Naive thymus-derived CD4-positive, alpha-beta T cell (primary cell): ENCODE measurements at regions not wholly inside any gene's neighbourhood (a gene's known extent, or its start where the extent isn't known, plus 50 kb on each side); places are given as distances from the start of the nearest gene placed in this dataset.
"Not testable (repeated sequence)": the region's sequence is repeated elsewhere in the genome, so short reads cannot be mapped to it uniquely, and the experiment has no call there.

Experiments
- ATAC-seq: fragments of 150-1000 bp; cut with Tn5 transposase; 2 replicates; pipeline ENCODE4 v1.10.0; 2021; ENCODE audit warnings: mild to moderate bottlenecking, moderate library complexity
- CTCF ChIA-PET: fragments of 350-600 bp; sonication (Branson Sonifier 250); formaldehyde crosslinking; loops from one replicate; lab custom pipeline; 2021; ENCODE audit warnings: antibody characterized with exemption; lab: Charles Lee
- POLR2A ChIA-PET: fragments of 350-600 bp; sonication (Branson Sonifier 250); formaldehyde crosslinking; loops from one replicate; lab custom pipeline; 2021; ENCODE audit warnings: antibody characterized with exemption, inconsistent platforms; lab: Charles Lee
- DNase-seq, 9 donors: peaks; one replicate each; pipeline versions ENCODE4 v3.0.0 to v3.0.0-alpha.2; 2020 to 2022; ENCODE audit warnings: mixed read lengths in 1 of 9
- H3K27ac ChIP-seq: one replicate; pipeline ENCODE4 v1.7.0; 2013; ENCODE audit warnings: mild to moderate bottlenecking, low read depth, low read length, moderate library complexity
- H3K27me3 ChIP-seq, 2 donors: one replicate each; pipeline ENCODE4 v1.7.0; 2013; ENCODE audit warnings: low read length in 2 of 2, mild to moderate bottlenecking in 2 of 2, moderate library complexity in 2 of 2; ENCODE audit not compliant: control insufficient read depth in 2 of 2, insufficient read depth in 2 of 2
- H3K36me3 ChIP-seq, 3 experiments: 1 replicate in 2 of 3; 2 replicates in 1 of 3; pipeline ENCODE4 v1.7.0; 2013; ENCODE audit warnings: low read length in 3 of 3, mild to moderate bottlenecking in 3 of 3, moderate library complexity in 1 of 3; ENCODE audit not compliant: insufficient read depth in 3 of 3, control insufficient read depth in 2 of 3
- H3K4me1 ChIP-seq, 2 donors: one replicate each; pipeline ENCODE4 v1.7.0; 2013; ENCODE audit warnings: low read length in 2 of 2, mild to moderate bottlenecking in 2 of 2, moderate library complexity in 1 of 2; ENCODE audit not compliant: control insufficient read depth in 2 of 2, insufficient read depth in 2 of 2
- H3K4me3 ChIP-seq: 2 replicates; pipeline ENCODE4 v1.7.0; 2013; ENCODE audit warnings: mild to moderate bottlenecking, low read length
- H3K9me3 ChIP-seq, 3 experiments: 1 replicate in 2 of 3; 2 replicates in 1 of 3; pipeline ENCODE4 v1.7.0; 2013; ENCODE audit warnings: low read length in 3 of 3; ENCODE audit not compliant: control insufficient read depth in 2 of 3
- H3K27ac Mint-ChIP-seq, 9 donors: one replicate each; pipeline ENCODE4 v1.8.0; 2020 to 2022; ENCODE audit warnings: mixed read lengths in 9 of 9, mild to moderate bottlenecking in 8 of 9, moderate library complexity in 5 of 9, inconsistent platforms in 2 of 9
- H3K27me3 Mint-ChIP-seq, 5 donors: one replicate each; pipeline ENCODE4 v1.8.0; 2021 to 2022; ENCODE audit warnings: mixed read lengths in 5 of 5, mild to moderate bottlenecking in 1 of 5
- H3K36me3 Mint-ChIP-seq, 5 donors: one replicate each; pipeline ENCODE4 v1.8.0; 2020 to 2022; ENCODE audit warnings: mixed read lengths in 5 of 5, mild to moderate bottlenecking in 3 of 5, inconsistent platforms in 1 of 5
- H3K4me1 Mint-ChIP-seq, 7 donors: one replicate each; pipeline ENCODE4 v1.8.0; 2020 to 2022; ENCODE audit warnings: mixed read lengths in 7 of 7, mild to moderate bottlenecking in 3 of 7, inconsistent platforms in 1 of 7
- H3K4me3 Mint-ChIP-seq, 10 donors: one replicate each; pipeline ENCODE4 v1.8.0; 2020 to 2022; ENCODE audit warnings: mild to moderate bottlenecking in 10 of 10, mixed read lengths in 10 of 10, moderate library complexity in 6 of 10, inconsistent platforms in 2 of 10
- H3K9me3 Mint-ChIP-seq, 11 donors: one replicate each; pipeline ENCODE4 v1.8.0; 2020 to 2022; ENCODE audit warnings: mixed read lengths in 11 of 11, mild to moderate bottlenecking in 4 of 11, inconsistent platforms in 1 of 11, moderate library complexity in 1 of 11
- intact Hi-C, 2 donors: fragments of 100-400 bp; cut with micrococcal nuclease; formaldehyde crosslinking; loops; one replicate each; pipeline ENCODE4 v1.15.1; 2023

DNA sequence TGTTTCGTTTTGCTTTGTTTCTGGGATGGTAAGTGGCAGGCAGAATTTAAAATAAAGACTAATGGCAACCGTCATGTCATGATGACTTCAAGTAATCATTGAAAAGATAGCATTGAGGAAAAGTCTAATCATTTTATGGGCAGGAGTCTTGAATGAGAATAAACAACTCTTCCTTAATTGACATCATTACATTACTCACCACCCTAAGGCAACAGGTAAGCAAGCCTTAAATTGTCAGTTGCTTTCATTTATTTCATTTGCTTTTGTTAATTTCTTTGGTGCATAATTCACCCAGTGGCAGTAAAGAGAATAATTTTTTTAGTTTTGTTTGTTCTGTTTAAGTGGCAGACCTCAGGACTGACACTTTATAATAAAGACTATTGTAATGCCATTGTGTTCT is 669.0 kb downstream of the RWDD3 start:
- H3K9me3 ChIP-seq = peaks cover 0 to 3% (median 0%) of the 10 kb centered on the region in 3 experiments
- H3K27ac Mint-ChIP-seq = no peak overlapping the region
- intact Hi-C loops = no loop called here
- H3K36me3 Mint-ChIP-seq = no peaks in the 10 kb centered on the region
- peaks cover 0 to 26% (median 8%) of the 10 kb centered on the region in 11 donors for H3K9me3 Mint-ChIP-seq
- POLR2A ChIA-PET = no interaction called here
- DNase-seq (no peak), ATAC-seq (no peak)
- no peaks in the 10 kb centered on the region for H3K4me1 Mint-ChIP-seq
- no peaks in the 10 kb centered on the region for H3K36me3 ChIP-seq
- H3K4me3 Mint-ChIP-seq = no peak overlapping the region
- no peak overlapping the region for H3K27ac ChIP-seq
- H3K27me3 Mint-ChIP-seq = no peaks in the 10 kb centered on the region
- no peaks in the 10 kb centered on the region for H3K4me1 ChIP-seq
- CTCF ChIA-PET = no interaction called here
- H3K27me3 ChIP-seq = no peaks in the 10 kb centered on the region
- no peak overlapping the region for H3K4me3 ChIP-seq

DNA sequence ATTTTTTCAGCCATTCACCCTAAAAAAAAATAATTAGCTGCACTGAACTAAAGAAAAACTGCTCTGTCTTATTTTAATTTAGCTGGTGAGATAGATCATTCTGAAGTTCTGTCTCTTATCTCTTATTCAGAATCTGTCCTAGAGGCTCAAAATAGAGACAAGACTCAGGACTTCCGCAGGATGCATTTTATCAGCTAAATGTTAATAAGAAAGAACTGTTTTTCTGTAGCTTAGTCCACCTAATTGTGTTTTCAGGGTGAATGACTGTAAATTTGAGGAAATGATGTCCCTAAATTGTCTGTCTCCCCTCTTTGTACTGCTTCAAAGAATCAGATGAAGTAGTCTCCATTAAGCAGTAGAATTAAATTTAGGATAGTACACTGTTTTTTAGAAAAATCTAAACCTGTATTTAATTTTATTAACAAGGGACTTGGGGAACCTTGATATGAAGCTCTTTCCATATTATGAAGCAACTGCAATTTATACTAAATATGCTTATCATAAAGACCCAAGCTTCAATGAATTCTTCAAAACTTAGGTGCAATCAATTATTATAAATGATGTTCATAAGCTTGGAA is 671.9 kb downstream of the RWDD3 start:
- no peaks in the 10 kb centered on the region for H3K36me3 Mint-ChIP-seq
- ChIA-PET CTCF (no interaction called here), POLR2A (no interaction called here)
- peaks cover 2 to 31% (median 7%) of the 10 kb centered on the region in 11 donors for H3K9me3 Mint-ChIP-seq
- H3K27ac ChIP-seq = no peak overlapping the region
- H3K27me3 ChIP-seq = no peaks in the 10 kb centered on the region
- ATAC-seq (no peak), DNase-seq (no peak)
- H3K4me1 Mint-ChIP-seq = no peaks in the 10 kb centered on the region
- no peaks in the 10 kb centered on the region for H3K36me3 ChIP-seq
- no peak overlapping the region for H3K27ac Mint-ChIP-seq
- H3K4me3 ChIP-seq = no peak overlapping the region
- no peak overlapping the region for H3K4me3 Mint-ChIP-seq
- H3K27me3 Mint-ChIP-seq = no peaks in the 10 kb centered on the region
- H3K4me1 ChIP-seq = no peaks in the 10 kb centered on the region
- intact Hi-C loops = no loop called here
- peaks cover 0 to 3% (median 0%) of the 10 kb centered on the region in 3 experiments for H3K9me3 ChIP-seq

DNA sequence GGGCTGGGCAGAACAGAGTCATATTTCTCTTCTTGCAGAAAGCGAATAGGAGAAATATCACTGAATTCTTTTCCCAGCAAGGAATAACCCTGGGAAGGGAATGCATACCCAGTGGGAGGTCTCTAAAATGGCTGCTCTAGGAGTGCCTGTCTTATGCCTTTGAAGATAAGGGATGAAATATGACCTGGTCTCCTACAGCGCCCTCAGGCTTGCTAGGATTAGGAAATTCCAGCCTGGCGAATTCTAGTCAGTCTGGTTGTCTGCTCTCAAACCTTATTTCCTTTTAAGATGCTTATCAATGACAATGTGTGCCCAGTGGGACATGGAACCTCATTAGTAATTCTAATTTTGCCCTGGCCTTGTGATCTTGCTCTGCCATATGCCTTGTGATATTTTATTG is 677.7 kb downstream of the RWDD3 start:
- H3K4me1 Mint-ChIP-seq, POLR2A ChIA-PET, H3K36me3 ChIP-seq, DNase-seq, H3K27me3 ChIP-seq, H3K4me1 ChIP-seq, H3K27ac ChIP-seq, ATAC-seq, intact Hi-C loops, H3K27me3 Mint-ChIP-seq, CTCF ChIA-PET, H3K36me3 Mint-ChIP-seq, H3K4me3 Mint-ChIP-seq, H3K4me3 ChIP-seq, H3K9me3 ChIP-seq: not testable (repeated sequence)
- peak overlapping the region in 1 of 9 donors; percentile 41 for H3K27ac Mint-ChIP-seq
- peaks cover 0 to 46% (median 9%) of the 10 kb centered on the region in 11 donors for H3K9me3 Mint-ChIP-seq

DNA sequence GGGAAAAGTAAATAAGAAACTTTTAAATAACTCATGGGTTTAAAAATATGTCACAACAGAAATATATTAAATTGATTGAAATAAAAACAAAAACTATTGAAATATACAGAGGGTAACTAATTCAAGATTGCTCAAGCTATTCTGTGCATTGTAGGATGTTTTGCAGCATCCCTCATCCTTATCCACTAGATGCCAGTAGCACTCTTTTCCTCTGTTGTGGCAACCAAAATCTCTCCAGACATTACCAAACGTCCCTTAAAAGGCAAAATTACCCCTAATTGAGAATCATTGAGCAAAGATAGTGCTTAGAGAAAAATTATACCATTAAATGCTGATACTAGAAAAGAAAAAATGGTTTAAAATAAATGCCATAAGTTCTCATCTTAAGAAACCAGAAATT is 682.6 kb downstream of the RWDD3 start:
- no peak overlapping the region for H3K27ac Mint-ChIP-seq
- H3K36me3 Mint-ChIP-seq = peaks cover 0 to 4% (median 0%) of the 10 kb centered on the region in 5 donors
- ATAC-seq = no peak
- peaks cover 0 to 25% (median 7%) of the 10 kb centered on the region in 11 donors for H3K9me3 Mint-ChIP-seq
- DNase-seq = no peak
- Histone ChIP-seq H3K27ac (no peak overlapping the region), H3K4me3 (no peak overlapping the region), H3K27me3 (no peaks in the 10 kb centered on the region), H3K4me1 (no peaks in the 10 kb centered on the region), H3K9me3 (no peaks in the 10 kb centered on the region), H3K36me3 (no peaks in the 10 kb centered on the region)
- CTCF ChIA-PET = no interaction called here
- no peaks in the 10 kb centered on the region for H3K27me3 Mint-ChIP-seq
- H3K4me1 Mint-ChIP-seq = no peaks in the 10 kb centered on the region
- POLR2A ChIA-PET = no interaction called here
- intact Hi-C loops = no loop called here
- H3K4me3 Mint-ChIP-seq = no peak overlapping the region

DNA sequence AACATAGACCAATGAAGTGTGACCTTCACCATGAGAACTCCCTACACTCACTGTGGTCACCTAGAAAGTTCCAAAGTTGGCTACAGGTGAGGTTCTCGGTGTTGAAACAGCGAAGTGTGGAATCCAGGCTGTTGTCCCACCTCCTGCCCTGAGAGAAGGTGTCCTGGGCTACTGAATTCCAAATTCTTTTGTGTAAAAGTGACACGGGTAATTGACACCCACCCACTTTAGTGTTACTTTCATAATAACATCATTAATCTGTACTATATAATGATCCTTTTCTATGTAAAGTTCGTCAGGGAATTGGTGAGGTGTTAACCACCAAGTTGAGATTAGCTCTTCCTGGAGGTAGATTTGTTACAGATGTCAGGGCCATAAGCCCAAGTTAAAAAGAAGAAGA is 690.7 kb downstream of the RWDD3 start:
- H3K27ac ChIP-seq = no peak overlapping the region
- CTCF ChIA-PET = no interaction called here
- no peaks in the 10 kb centered on the region for H3K4me1 ChIP-seq
- POLR2A ChIA-PET = no interaction called here
- H3K27me3 ChIP-seq = no peaks in the 10 kb centered on the region
- no peak overlapping the region for H3K4me3 ChIP-seq
- Mint-ChIP-seq H3K4me3 (no peak overlapping the region), H3K36me3 (no peaks in the 10 kb centered on the region), H3K27ac (no peak overlapping the region), H3K9me3 (peaks cover 0 to 12% (median 2%) of the 10 kb centered on the region in 11 donors), H3K27me3 (no peaks in the 10 kb centered on the region), H3K4me1 (no peaks in the 10 kb centered on the region)
- H3K9me3 ChIP-seq = no peaks in the 10 kb centered on the region
- DNase-seq = no peak
- intact Hi-C loops = no loop called here
- ATAC-seq = no peak
- no peaks in the 10 kb centered on the region for H3K36me3 ChIP-seq

DNA sequence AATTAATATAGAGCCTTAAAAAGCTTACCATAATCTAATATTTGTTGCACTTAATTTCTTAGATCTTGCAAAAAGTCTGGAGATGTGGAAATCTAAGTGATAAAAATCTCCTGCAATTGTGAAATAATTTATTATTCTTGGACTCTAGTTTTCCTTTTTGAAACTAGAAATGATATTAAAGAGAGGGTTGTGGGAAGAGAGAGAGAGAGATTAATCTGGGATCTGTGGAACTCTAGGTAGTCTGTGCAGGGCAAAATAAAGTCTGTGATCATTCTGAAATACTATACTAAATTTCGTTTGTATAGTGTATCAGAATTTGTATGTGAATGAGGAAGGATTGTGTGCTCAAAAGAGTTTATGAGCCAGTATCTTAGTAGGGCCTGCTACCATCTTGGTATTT is 692.3 kb downstream of the RWDD3 start:
- Histone ChIP-seq H3K27ac (no peak overlapping the region), H3K4me3 (no peak overlapping the region), H3K36me3 (no peaks in the 10 kb centered on the region), H3K4me1 (no peaks in the 10 kb centered on the region), H3K9me3 (no peaks in the 10 kb centered on the region), H3K27me3 (no peaks in the 10 kb centered on the region)
- no peaks in the 10 kb centered on the region for H3K36me3 Mint-ChIP-seq
- ATAC-seq (no peak), DNase-seq (no peak)
- no peak overlapping the region for H3K4me3 Mint-ChIP-seq
- H3K27me3 Mint-ChIP-seq = no peaks in the 10 kb centered on the region
- H3K27ac Mint-ChIP-seq = no peak overlapping the region
- H3K9me3 Mint-ChIP-seq = peaks cover 0 to 18% (median 3%) of the 10 kb centered on the region in 11 donors
- intact Hi-C loops = no loop called here
- H3K4me1 Mint-ChIP-seq = no peaks in the 10 kb centered on the region
- ChIA-PET POLR2A (no interaction called here), CTCF (no interaction called here)

DNA sequence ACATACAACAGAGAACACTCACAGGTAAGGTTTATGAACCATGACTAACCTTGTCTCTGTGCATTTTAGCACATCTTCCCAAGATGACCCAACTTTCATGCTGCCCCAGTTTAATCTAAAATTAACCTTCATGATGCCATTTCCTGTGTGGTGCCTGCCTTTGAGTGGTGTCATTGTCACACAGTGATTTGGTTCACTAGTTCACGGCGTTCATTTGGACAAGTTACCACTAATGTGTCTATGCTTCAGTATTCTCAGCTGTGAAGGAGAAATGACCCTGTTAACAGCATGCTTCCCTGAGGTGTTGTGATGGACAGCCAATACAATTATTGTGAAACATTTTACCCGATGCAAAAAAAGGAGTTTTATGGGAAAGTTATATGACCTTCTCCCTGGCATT is 693.1 kb downstream of the RWDD3 start:
- H3K36me3 ChIP-seq = no peaks in the 10 kb centered on the region
- Mint-ChIP-seq H3K9me3 (peaks cover 0 to 18% (median 3%) of the 10 kb centered on the region in 11 donors), H3K27ac (no peak overlapping the region), H3K36me3 (no peaks in the 10 kb centered on the region), H3K4me1 (no peaks in the 10 kb centered on the region), H3K27me3 (no peaks in the 10 kb centered on the region), H3K4me3 (no peak overlapping the region)
- H3K4me3 ChIP-seq = no peak overlapping the region
- no peak overlapping the region for H3K27ac ChIP-seq
- H3K4me1 ChIP-seq = no peaks in the 10 kb centered on the region
- ChIA-PET CTCF (no interaction called here), POLR2A (no interaction called here)
- DNase-seq (no peak), ATAC-seq (no peak)
- H3K27me3 ChIP-seq = no peaks in the 10 kb centered on the region
- intact Hi-C loops = no loop called here
- H3K9me3 ChIP-seq = no peaks in the 10 kb centered on the region
